Vagina (tissue), 2 donors: ENCODE measurements at regions not wholly inside any gene's neighbourhood (a gene's known extent, or its start where the extent isn't known, plus 50 kb on each side); places are given as distances from the start of the nearest gene placed in this dataset.

Experiments
- DNase-seq, 2 donors: peaks; one replicate each; pipeline ENCODE4 v3.0.0-alpha.2; 2017; ENCODE audit errors: extremely low spot score in 2 of 2
- H3K27ac ChIP-seq: fragments of 200-600 bp; sonication (generic); one replicate; pipeline ENCODE4 v1.5.1; 2019
- H3K27me3 ChIP-seq: fragments of 200-600 bp; sonication (generic); one replicate; pipeline ENCODE4 v1.5.1; 2019
- H3K36me3 ChIP-seq, 2 donors: fragments of 200-600 bp; sonication (generic); one replicate each; pipeline ENCODE4 v1.5.1; 2017 to 2019
- H3K4me1 ChIP-seq: fragments of 200-600 bp; sonication (generic); one replicate; pipeline ENCODE4 v1.5.1; 2019
- H3K4me3 ChIP-seq, 2 donors: fragments of 200-600 bp; sonication (generic); 1 replicate in 1 of 2; 2 replicates in 1 of 2; pipeline ENCODE4 v1.5.1; 2016 to 2019
- H3K9me3 ChIP-seq: fragments of 200-600 bp; sonication (generic); one replicate; pipeline ENCODE4 v1.5.1; 2019
- POLR2A ChIP-seq, 2 donors: fragments of 450-650 bp; IDR thresholded peaks; one replicate each; pipeline ENCODE4 v1.6.1; 2017; ENCODE audit warnings: antibody characterized with exemption in 2 of 2, mild to moderate bottlenecking in 2 of 2, moderate library complexity in 2 of 2
- POLR2AphosphoS5 ChIP-seq, 2 donors: sonication (generic); formaldehyde crosslinking; IDR thresholded peaks; one replicate each; pipeline ENCODE4 v1.9.0; 2017; ENCODE audit warnings: antibody characterized with exemption in 2 of 2, mild to moderate bottlenecking in 2 of 2, low read depth in 1 of 2; ENCODE audit not compliant: insufficient read depth in 1 of 2
- intact Hi-C: fragments of 100-400 bp; cut with DNase I; formaldehyde crosslinking; loops from one replicate; pipeline ENCODE4 v1.15.1; 2023
- TF ChIP-seq, protein P1 (sequence below), 3 experiments: fragments of 450-650 bp in 2 of 3; fragments of 200-600 bp in 1 of 3; sonication (generic) in 1 of 3; IDR thresholded peaks; one replicate each; pipeline ENCODE4 v1.5.1; 2017 to 2019; ENCODE audit warnings: antibody characterized with exemption in 3 of 3, mild to moderate bottlenecking in 2 of 3, moderate library complexity in 2 of 3

GRCh38 chr5:40306869-40307487 is 372.7 kb upstream of the PTGER4 start:
- intact Hi-C loops, result no loop called here
- Histone ChIP-seq H3K36me3 (no peaks in the 10 kb centered on the region), H3K4me1 (no peaks in the 10 kb centered on the region), H3K27me3 (no peaks in the 10 kb centered on the region), H3K4me3 (no peak overlapping the region), H3K27ac (no peak overlapping the region), H3K9me3 (no peaks in the 10 kb centered on the region)
- TF ChIP-seq POLR2A (IDR thresholded peaks at IDR 0.05) (no peak), POLR2AphosphoS5 (IDR thresholded peaks at IDR 0.05; ENCODE audit: insufficient read depth in 1 of 2, low read depth in 1 of 2) (no peak)
- TF ChIP-seq, protein P1, sequence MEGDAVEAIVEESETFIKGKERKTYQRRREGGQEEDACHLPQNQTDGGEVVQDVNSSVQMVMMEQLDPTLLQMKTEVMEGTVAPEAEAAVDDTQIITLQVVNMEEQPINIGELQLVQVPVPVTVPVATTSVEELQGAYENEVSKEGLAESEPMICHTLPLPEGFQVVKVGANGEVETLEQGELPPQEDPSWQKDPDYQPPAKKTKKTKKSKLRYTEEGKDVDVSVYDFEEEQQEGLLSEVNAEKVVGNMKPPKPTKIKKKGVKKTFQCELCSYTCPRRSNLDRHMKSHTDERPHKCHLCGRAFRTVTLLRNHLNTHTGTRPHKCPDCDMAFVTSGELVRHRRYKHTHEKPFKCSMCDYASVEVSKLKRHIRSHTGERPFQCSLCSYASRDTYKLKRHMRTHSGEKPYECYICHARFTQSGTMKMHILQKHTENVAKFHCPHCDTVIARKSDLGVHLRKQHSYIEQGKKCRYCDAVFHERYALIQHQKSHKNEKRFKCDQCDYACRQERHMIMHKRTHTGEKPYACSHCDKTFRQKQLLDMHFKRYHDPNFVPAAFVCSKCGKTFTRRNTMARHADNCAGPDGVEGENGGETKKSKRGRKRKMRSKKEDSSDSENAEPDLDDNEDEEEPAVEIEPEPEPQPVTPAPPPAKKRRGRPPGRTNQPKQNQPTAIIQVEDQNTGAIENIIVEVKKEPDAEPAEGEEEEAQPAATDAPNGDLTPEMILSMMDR (IDR thresholded peaks at IDR 0.05), result no peak
- DNase-seq, result no peak

- intact Hi-C loops, result no loop called here
- Histone ChIP-seq H3K9me3 (no peaks in the 10 kb centered on the region), H3K4me1 (no peaks in the 10 kb centered on the region), H3K4me3 (no peak overlapping the region), H3K36me3 (no peaks in the 10 kb centered on the region), H3K27me3 (no peaks in the 10 kb centered on the region), H3K27ac (no peak overlapping the region)
- DNase-seq, result no peak
- TF ChIP-seq, protein P1 (IDR thresholded peaks at IDR 0.05), result no peak
- no peak for TF ChIP-seq POLR2AphosphoS5 (IDR thresholded peaks at IDR 0.05; ENCODE audit: insufficient read depth in 1 of 2, low read depth in 1 of 2)
- no peak for TF ChIP-seq POLR2A (IDR thresholded peaks at IDR 0.05)
Observed at GRCh38 chr5:40292006-40292405, 387.7 kb upstream of the PTGER4 start.

DNA sequence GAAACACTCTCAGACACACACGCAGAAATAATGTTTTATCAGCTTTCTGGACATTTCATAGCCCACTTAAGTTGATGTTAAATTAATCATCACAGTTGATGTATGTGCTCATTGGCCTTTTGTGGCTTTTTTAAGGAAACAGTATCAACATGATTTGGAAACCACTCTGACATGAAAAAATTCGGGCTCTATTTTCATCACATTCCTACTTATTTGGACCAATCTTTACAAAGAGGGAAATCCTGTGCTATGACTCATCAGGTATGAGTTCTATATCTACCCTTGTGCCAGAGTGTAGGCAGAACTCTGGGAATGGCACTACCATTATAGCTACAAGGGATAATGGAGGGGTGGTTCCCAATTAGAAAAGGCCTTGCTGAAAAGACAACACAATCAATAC is 388.4 kb upstream of the PTGER4 start:
- intact Hi-C loops, result no loop called here
- Histone ChIP-seq H3K27me3 (no peaks in the 10 kb centered on the region), H3K27ac (no peak overlapping the region), H3K4me1 (no peaks in the 10 kb centered on the region), H3K4me3 (no peak overlapping the region), H3K36me3 (no peaks in the 10 kb centered on the region), H3K9me3 (no peaks in the 10 kb centered on the region)
- TF ChIP-seq POLR2AphosphoS5 (IDR thresholded peaks at IDR 0.05; ENCODE audit: insufficient read depth in 1 of 2, low read depth in 1 of 2), result no peak
- no peak for DNase-seq

- intact Hi-C loops, result no loop called here
- H3K9me3 ChIP-seq, result no peaks in the 10 kb centered on the region
- TF ChIP-seq POLR2A (IDR thresholded peaks at IDR 0.05) (no peak), POLR2AphosphoS5 (IDR thresholded peaks at IDR 0.05; ENCODE audit: insufficient read depth in 1 of 2, low read depth in 1 of 2) (no peak)
- TF ChIP-seq, protein P1 (IDR thresholded peaks at IDR 0.05), result no peak
- no peaks in the 10 kb centered on the region for H3K36me3 ChIP-seq
- no peaks in the 10 kb centered on the region for H3K4me1 ChIP-seq
- H3K27me3 ChIP-seq, result no peaks in the 10 kb centered on the region
- no peak for DNase-seq
- H3K4me3 ChIP-seq, result no peak overlapping the region
- no peak overlapping the region for H3K27ac ChIP-seq
Observed at GRCh38 chr5:40288800-40289485, 390.8 kb upstream of the PTGER4 start.

DNA sequence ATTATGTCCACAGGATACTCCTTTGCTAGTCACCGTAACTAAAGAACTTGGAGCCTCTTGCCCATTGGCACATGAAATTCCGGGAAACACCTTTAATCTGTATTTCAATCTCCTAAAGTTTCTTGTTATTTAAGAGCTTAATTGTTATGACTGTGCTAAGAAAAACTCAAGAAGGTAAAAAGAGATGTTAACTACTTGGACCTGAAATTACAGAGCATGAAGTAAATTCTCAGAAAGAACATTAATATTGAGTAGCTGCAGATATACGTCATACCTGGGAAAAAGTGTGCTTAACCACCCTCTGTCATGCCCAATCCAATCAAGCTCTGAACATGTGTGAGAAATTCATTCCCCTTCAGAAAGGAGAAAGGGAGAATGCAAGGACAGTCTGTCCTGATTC is 394.9 kb upstream of the PTGER4 start:
- DNase-seq, result no peak
- no peaks in the 10 kb centered on the region for H3K9me3 ChIP-seq
- no peaks in the 10 kb centered on the region for H3K4me1 ChIP-seq
- no peak overlapping the region for H3K4me3 ChIP-seq
- no peak overlapping the region for H3K27ac ChIP-seq
- no peak for TF ChIP-seq POLR2AphosphoS5 (IDR thresholded peaks at IDR 0.05; ENCODE audit: insufficient read depth in 1 of 2, low read depth in 1 of 2)
- no peak for TF ChIP-seq POLR2A (IDR thresholded peaks at IDR 0.05)
- TF ChIP-seq, protein P1 (IDR thresholded peaks at IDR 0.05), result no peak
- no peaks in the 10 kb centered on the region for H3K36me3 ChIP-seq
- intact Hi-C loops, result no loop called here
- no peaks in the 10 kb centered on the region for H3K27me3 ChIP-seq
